SK-N-SH (cell line): ENCODE measurements at regions not wholly inside any gene's neighbourhood (a gene's known extent, or its start where the extent isn't known, plus 50 kb on each side); places are given as distances from the start of the nearest gene placed in this dataset.

Experiments used
- CTCF ChIA-PET: fragments of 300-600, 350-600 bp; formaldehyde crosslinking; extraction: SDS; loops from one replicate; lab custom pipeline; 2021; lab: Yijun Ruan, JAX
- POLR2A ChIA-PET: fragments of 350-600 bp; sonication (Branson Sonifier 250); formaldehyde crosslinking; extraction: SDS; loops from one replicate; lab custom pipeline; 2020; ENCODE audit warnings: antibody characterized with exemption, inconsistent platforms; lab: Yijun Ruan, JAX
- DNase-seq: peaks from one replicate; pipeline ENCODE4 v3.0.0; 2012
- H2AFZ ChIP-seq: fragments of 200-600 bp; sonication (generic); 2 replicates; pipeline ENCODE4 v1.8.1; 2016; ENCODE audit warnings: antibody characterized with exemption, mild to moderate bottlenecking, low read depth
- H3F3A ChIP-seq: fragments of 200-600 bp; sonication (generic); replicated peaks from 2 replicates; pipeline ENCODE3; 2016; ENCODE audit warnings: antibody characterized with exemption, mild to moderate bottlenecking; ENCODE audit not compliant: insufficient read depth
- H3K27ac ChIP-seq, 2 experiments: fragments of 200-500 bp in 1 of 2; fragments of 200-600 bp in 1 of 2; sonication (Bioruptor generic) in 1 of 2; sonication (generic), shearing (Covaris generic) in 1 of 2; 2 replicates each; pipeline versions ENCODE4 v1.5.1 to v1.6.1; 2014 to 2016; ENCODE audit warnings: low read depth in 2 of 2, inconsistent platforms in 1 of 2, low read length in 1 of 2, mild to moderate bottlenecking in 1 of 2, mixed read lengths in 1 of 2
- H3K27me3 ChIP-seq: fragments of 200-600 bp; sonication (generic), shearing (Covaris generic); 2 replicates; pipeline ENCODE4 v1.6.1; 2016; ENCODE audit warnings: mixed run types; ENCODE audit not compliant: insufficient read depth
- H3K36me3 ChIP-seq, 2 experiments: fragments of 200-500 bp in 1 of 2; fragments of 200-600 bp in 1 of 2; sonication (Bioruptor generic) in 1 of 2; sonication (generic) in 1 of 2; replicated peaks in 1 of 2; 2 replicates each; pipeline versions ENCODE3 to v1.5.1; 2014 to 2016; ENCODE audit warnings: low read length in 1 of 2, mild to moderate bottlenecking in 1 of 2; ENCODE audit not compliant: insufficient read depth in 2 of 2, control insufficient read depth in 1 of 2
- H3K4me1 ChIP-seq, 2 experiments: fragments of 200-500 bp in 1 of 2; fragments of 200-600 bp in 1 of 2; sonication (Bioruptor generic) in 1 of 2; sonication (generic), shearing (Covaris generic) in 1 of 2; 2 replicates each; pipeline versions ENCODE4 v1.5.1 to v1.6.1; 2014 to 2016; ENCODE audit warnings: low read depth in 1 of 2, low read length in 1 of 2, mixed run types in 1 of 2; ENCODE audit not compliant: insufficient read depth in 2 of 2, control insufficient read depth in 1 of 2
- H3K4me2 ChIP-seq: fragments of 200-600 bp; sonication (generic), shearing (Covaris generic); 2 replicates; pipeline ENCODE4 v1.6.1; 2017; ENCODE audit warnings: mixed run types
- H3K4me3 ChIP-seq, 2 experiments: fragments of 200-500 bp in 1 of 2; fragments of 200-600 bp in 1 of 2; sonication (Bioruptor generic) in 1 of 2; sonication (generic), shearing (Covaris generic) in 1 of 2; 2 replicates each; pipeline versions ENCODE4 v1.5.1 to v1.8.1; 2014 to 2016; ENCODE audit warnings: low read depth in 2 of 2, inconsistent platforms in 1 of 2, low read length in 1 of 2, mild to moderate bottlenecking in 1 of 2, mixed read lengths in 1 of 2, moderate library complexity in 1 of 2
- H3K79me2 ChIP-seq: fragments of 200-600 bp; sonication (generic); 2 replicates; pipeline ENCODE4 v1.8.1; 2017; ENCODE audit warnings: mild to moderate bottlenecking; ENCODE audit not compliant: insufficient read depth
- H3K9ac ChIP-seq: fragments of 200-600 bp; sonication (generic); 2 replicates; pipeline ENCODE4 v1.6.1; 2017; ENCODE audit warnings: mixed run types
- H3K9me2 ChIP-seq: fragments of 200-600 bp; sonication (generic); 2 replicates; pipeline ENCODE4 v1.6.1; 2017; ENCODE audit warnings: mixed run types
- H3K9me3 ChIP-seq: fragments of 200-600 bp; sonication (generic); 2 replicates; pipeline ENCODE4 v1.6.1; 2017; ENCODE audit warnings: mixed run types, mild to moderate bottlenecking, moderate library complexity
- H4K20me1 ChIP-seq: fragments of 200-600 bp; sonication (generic); 2 replicates; pipeline ENCODE4 v1.6.1; 2017; ENCODE audit warnings: mild to moderate bottlenecking, mixed run types; ENCODE audit not compliant: insufficient read depth
- CHD2 ChIP-seq: fragments of 150-350 bp; IDR thresholded peaks from 2 replicates; pipeline ENCODE4 v1.6.1; 2018; ENCODE audit warnings: low read length; ENCODE audit not compliant: partially characterized antibody
- EP300 ChIP-seq, 2 experiments: IDR thresholded peaks; 2 replicates each; pipeline versions ENCODE4 v1.4.0 to v1.6.1; 2012; ENCODE audit warnings: borderline replicate concordance in 1 of 2, low read depth in 1 of 2, low read length in 1 of 2
- GATA2 ChIP-seq: sonication (generic); formaldehyde crosslinking; IDR thresholded peaks from 2 replicates; pipeline ENCODE4 v1.5.0; 2020; ENCODE audit warnings: mild to moderate bottlenecking, missing genetic modification reagents
- MEF2A ChIP-seq: IDR thresholded peaks from 2 replicates; pipeline ENCODE4 v1.4.0; 2012; ENCODE audit warnings: low read depth, borderline replicate concordance
- NRF1 ChIP-seq: IDR thresholded peaks from 2 replicates; pipeline ENCODE4 v1.6.1; 2012; ENCODE audit warnings: low read depth, mild to moderate bottlenecking, low read length
- POLR2AphosphoS5 ChIP-seq: IDR thresholded peaks from 2 replicates; pipeline ENCODE4 v1.6.1; 2012; ENCODE audit warnings: low read depth, low read length
- RFX5 ChIP-seq: IDR thresholded peaks from 2 replicates; pipeline ENCODE4 v1.6.1; 2012; ENCODE audit warnings: mild to moderate bottlenecking, improper control_type of control experiment, low read length
- SMC3 ChIP-seq: IDR thresholded peaks from 2 replicates; pipeline ENCODE4 v1.6.1; 2012; ENCODE audit warnings: low read depth, low read length, improper control_type of control experiment
- TAF1 ChIP-seq: IDR thresholded peaks from 2 replicates; pipeline ENCODE4 v1.6.1; 2012; ENCODE audit warnings: low read depth, mild to moderate bottlenecking, low read length, moderate library complexity, borderline replicate concordance
- YY1 ChIP-seq: IDR thresholded peaks from 2 replicates; pipeline ENCODE4 v1.4.0; 2012; ENCODE audit warnings: low read depth, mild to moderate bottlenecking
- WGBS: methylation state at CpG from one replicate; pipeline ENCODE4 v1.1.6; 2017; ENCODE audit warnings: low lambda C conversion rate; 5-methylcytosine and 5-hydroxymethylcytosine counted together
- TF ChIP-seq, protein P1 (sequence below): fragments of 150-350 bp; IDR thresholded peaks from 2 replicates; pipeline ENCODE4 v1.6.1; 2017; ENCODE audit warnings: antibody characterized with exemption, low read length, low read depth, borderline replicate concordance
- TF ChIP-seq, protein P2 (sequence below): IDR thresholded peaks from 2 replicates; pipeline ENCODE4 v1.4.0; 2012; ENCODE audit warnings: low read depth, borderline replicate concordance

DNA sequence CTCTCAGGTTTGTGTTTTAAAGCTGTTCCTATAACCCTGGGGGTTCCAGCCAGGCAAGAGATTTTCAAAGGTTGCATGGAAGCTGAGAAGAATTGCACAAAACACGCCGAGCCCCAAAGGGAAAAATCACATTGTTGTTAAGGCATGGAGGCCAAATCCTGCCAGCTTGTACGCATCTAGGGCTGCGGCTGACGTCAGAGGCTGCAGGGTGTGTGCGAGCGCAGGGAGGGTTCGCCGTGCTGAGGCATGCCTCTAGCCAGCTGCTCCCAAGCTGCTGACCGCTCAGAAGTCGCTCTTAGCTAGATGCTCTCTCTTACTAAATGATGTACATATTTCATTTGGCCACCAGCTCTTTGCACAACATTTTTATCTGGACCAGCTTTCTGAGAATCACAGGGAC, 191.8 kb downstream of the LPIN1 start:
- Histone ChIP-seq H3K27me3 (no peaks in the 10 kb centered on the region), H4K20me1 (no peaks in the 10 kb centered on the region), H3K27ac (no peak overlapping the region), H3K4me3 (no peak overlapping the region), H2AFZ (no peak overlapping the region), H3F3A (no peaks in the 10 kb centered on the region), H3K9me3 (no peaks in the 10 kb centered on the region), H3K36me3 (no peaks in the 10 kb centered on the region), H3K4me2 (no peak overlapping the region), H3K9me2 (no peaks in the 10 kb centered on the region), H3K9ac (no peak overlapping the region), H3K4me1 (no peaks in the 10 kb centered on the region), H3K79me2 (no peaks in the 10 kb centered on the region)
- ChIA-PET POLR2A (interaction anchor here (1.4 kb wide), 1 partner anchor 8 kb away, joined by 3 read pairs; no protein-coding TSS in a partner anchor), CTCF (interaction anchor here (1.1 kb wide), 1 partner anchor 17 kb away, joined by 3 read pairs; no protein-coding TSS in a partner anchor)
- DNase-seq, result no peak
- no peak for TF ChIP-seq POLR2AphosphoS5
- TF ChIP-seq TAF1, result no peak
- TF ChIP-seq CHD2, result no peak
- TF ChIP-seq SMC3, result no peak
- TF ChIP-seq, protein P1, sequence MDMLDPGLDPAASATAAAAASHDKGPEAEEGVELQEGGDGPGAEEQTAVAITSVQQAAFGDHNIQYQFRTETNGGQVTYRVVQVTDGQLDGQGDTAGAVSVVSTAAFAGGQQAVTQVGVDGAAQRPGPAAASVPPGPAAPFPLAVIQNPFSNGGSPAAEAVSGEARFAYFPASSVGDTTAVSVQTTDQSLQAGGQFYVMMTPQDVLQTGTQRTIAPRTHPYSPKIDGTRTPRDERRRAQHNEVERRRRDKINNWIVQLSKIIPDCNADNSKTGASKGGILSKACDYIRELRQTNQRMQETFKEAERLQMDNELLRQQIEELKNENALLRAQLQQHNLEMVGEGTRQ, result no peak
- WGBS, result 89% methylated on average over 11 of the region's 11 CpGs

DNA sequence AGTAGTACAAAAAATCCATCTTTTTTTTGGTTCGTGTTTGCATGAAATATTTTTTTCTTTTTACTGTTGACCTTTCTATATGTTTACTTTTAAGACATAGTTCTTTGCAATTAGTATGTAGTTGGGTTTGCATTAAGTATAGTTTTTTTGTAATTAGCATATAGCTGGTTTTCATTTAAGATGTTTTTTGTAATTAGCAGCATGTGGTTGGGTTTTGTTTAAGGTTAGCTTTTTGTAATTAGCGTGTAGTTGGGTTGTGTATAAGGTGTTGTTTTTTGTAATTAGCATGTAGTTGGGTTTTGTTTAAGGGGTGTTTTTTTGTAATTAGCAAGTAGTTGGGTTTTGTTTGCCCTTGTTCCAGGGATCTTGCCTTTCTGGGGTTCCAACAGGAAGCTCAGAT, 193.1 kb downstream of the LPIN1 start:
- CTCF ChIA-PET, result interaction anchor here (1.1 to 1.4 kb wide), 2 partner anchors 17 to 49 kb away, joined by 4 to 5 read pairs; no protein-coding TSS in a partner anchor

DNA sequence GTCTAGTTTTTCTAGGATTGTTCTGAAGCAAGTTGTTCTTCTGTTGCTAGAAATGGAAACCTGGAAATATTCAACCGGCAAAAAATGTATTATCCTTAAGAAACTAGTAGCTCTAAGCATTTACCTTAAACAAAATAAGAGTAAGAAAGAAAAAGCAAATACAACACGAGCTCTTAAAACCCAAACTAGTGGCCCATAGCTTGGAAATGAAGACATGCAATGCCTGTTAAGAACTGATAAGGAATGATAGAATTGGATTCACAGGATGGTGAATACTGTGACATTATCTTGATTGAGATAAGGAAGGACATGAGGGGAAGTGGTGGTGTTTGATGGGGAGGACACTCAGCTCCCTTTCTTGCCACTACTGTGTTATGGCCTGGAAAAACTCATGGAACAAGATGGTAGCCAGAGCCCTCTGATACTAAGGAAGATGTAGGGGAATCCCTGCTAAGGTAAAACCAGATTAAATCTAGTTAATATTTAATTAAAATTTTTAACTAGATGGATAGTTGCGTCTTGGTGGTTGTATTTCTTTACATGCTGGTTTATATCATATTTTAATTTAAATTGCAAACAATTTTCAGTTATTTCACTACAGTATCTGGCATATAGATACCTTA, 193.8 kb downstream of the LPIN1 start:
- TF ChIP-seq GATA2 (CRISPR knock-in tag), result no peak
- no peak for TF ChIP-seq EP300 (IDR thresholded peaks at IDR 0.05; ENCODE audit: borderline replicate concordance in 1 of 2, low read depth in 1 of 2, low read length in 1 of 2)
- TF ChIP-seq, protein P2, sequence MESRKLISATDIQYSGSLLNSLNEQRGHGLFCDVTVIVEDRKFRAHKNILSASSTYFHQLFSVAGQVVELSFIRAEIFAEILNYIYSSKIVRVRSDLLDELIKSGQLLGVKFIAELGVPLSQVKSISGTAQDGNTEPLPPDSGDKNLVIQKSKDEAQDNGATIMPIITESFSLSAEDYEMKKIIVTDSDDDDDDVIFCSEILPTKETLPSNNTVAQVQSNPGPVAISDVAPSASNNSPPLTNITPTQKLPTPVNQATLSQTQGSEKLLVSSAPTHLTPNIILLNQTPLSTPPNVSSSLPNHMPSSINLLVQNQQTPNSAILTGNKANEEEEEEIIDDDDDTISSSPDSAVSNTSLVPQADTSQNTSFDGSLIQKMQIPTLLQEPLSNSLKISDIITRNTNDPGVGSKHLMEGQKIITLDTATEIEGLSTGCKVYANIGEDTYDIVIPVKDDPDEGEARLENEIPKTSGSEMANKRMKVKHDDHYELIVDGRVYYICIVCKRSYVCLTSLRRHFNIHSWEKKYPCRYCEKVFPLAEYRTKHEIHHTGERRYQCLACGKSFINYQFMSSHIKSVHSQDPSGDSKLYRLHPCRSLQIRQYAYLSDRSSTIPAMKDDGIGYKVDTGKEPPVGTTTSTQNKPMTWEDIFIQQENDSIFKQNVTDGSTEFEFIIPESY, result no peak
- no peaks in the 10 kb centered on the region for H3F3A ChIP-seq
- H4K20me1 ChIP-seq, result no peaks in the 10 kb centered on the region
- no peak for DNase-seq
- no peaks in the 10 kb centered on the region for H3K79me2 ChIP-seq
- H3K4me2 ChIP-seq, result no peak overlapping the region
- no peaks in the 10 kb centered on the region for H3K36me3 ChIP-seq
- H3K9me2 ChIP-seq, result no peaks in the 10 kb centered on the region
- H3K27me3 ChIP-seq, result no peaks in the 10 kb centered on the region
- no peak overlapping the region for H3K4me3 ChIP-seq
- no peaks in the 10 kb centered on the region for H3K4me1 ChIP-seq
- ChIA-PET CTCF (interaction anchor here (1.1 to 1.4 kb wide), 2 partner anchors 18 to 50 kb away, joined by 4 to 5 read pairs; no protein-coding TSS in a partner anchor), POLR2A (no interaction called here)
- H3K9ac ChIP-seq, result no peak overlapping the region
- no peak overlapping the region for H2AFZ ChIP-seq
- H3K27ac ChIP-seq, result no peak overlapping the region
- 59% methylated on average over 3 of the region's 3 CpGs for WGBS
- no peaks in the 10 kb centered on the region for H3K9me3 ChIP-seq

More for the DNA sequence above, 193.1 kb downstream of the LPIN1 start:
- Histone ChIP-seq H3K9ac (no peak overlapping the region), H3K36me3 (no peaks in the 10 kb centered on the region), H4K20me1 (no peaks in the 10 kb centered on the region), H3F3A (no peaks in the 10 kb centered on the region), H3K4me3 (no peak overlapping the region), H3K27ac (no peak overlapping the region), H3K79me2 (no peaks in the 10 kb centered on the region), H3K27me3 (no peaks in the 10 kb centered on the region), H3K4me2 (no peak overlapping the region), H3K9me3 (no peaks in the 10 kb centered on the region), H2AFZ (no peak overlapping the region), H3K9me2 (no peaks in the 10 kb centered on the region), H3K4me1 (no peaks in the 10 kb centered on the region)
- WGBS, result 66% methylated on average over 2 of the region's 2 CpGs
- no peak for DNase-seq
- TF ChIP-seq YY1, result no peak
- no peak for TF ChIP-seq RFX5
- no peak for TF ChIP-seq MEF2A
- no peak for TF ChIP-seq TAF1
- no peak for TF ChIP-seq NRF1
- POLR2A ChIA-PET, result interaction anchor here (1.4 kb wide), 1 partner anchor 10 kb away, joined by 3 read pairs; no protein-coding TSS in a partner anchor
